ENCODE measurements at regions not wholly inside any gene's neighbourhood (a gene's known extent, or its start where the extent isn't known, plus 50 kb on each side); places are given as distances from the start of the nearest gene placed in this dataset.

DNA sequence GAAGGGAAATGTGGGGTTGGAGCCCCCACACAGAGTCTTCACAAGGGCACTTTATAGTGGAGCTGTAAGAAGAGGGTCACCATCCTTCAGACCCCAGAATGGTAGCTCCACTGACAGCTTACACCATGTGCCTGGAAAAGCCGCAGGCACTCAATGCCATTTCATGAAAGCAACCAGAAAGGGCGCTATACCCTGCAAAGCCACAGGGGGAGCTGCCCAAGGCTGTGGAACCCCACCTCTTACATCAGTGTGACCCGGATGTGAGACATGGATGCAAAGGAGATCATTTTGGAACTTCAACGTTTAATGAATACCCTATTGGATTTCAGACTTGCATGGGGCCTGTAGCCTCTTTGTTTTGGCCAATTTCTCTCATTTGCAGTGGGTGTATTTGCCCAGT lies 694.7 kb downstream of the CBLN2 start:
- peaks cover 3% of the 10 kb centered on the region in 2 donors for H3K9me3 ChIP-seq (ENCODE audit: control insufficient read depth in 2 of 2, low read length in 2 of 2)
- no peak overlapping the region for H3K27ac ChIP-seq (ENCODE audit: low read length)
- H3K27me3 ChIP-seq (ENCODE audit: control insufficient read depth in 1 of 2, insufficient read depth in 2 of 2, low read length in 2 of 2), result no peaks in the 10 kb centered on the region
- no peak overlapping the region for H3K4me3 ChIP-seq (ENCODE audit: low read length in 2 of 2)
- H3K36me3 ChIP-seq (ENCODE audit: control insufficient read depth in 2 of 2, insufficient read depth in 2 of 2, low read length in 2 of 2), result no peaks in the 10 kb centered on the region
- H3K9ac ChIP-seq (ENCODE audit: low read length in 2 of 2), result no peak overlapping the region
- H3K4me1 ChIP-seq (ENCODE audit: control insufficient read depth, insufficient read depth, low read length), result no peaks in the 10 kb centered on the region

DNA sequence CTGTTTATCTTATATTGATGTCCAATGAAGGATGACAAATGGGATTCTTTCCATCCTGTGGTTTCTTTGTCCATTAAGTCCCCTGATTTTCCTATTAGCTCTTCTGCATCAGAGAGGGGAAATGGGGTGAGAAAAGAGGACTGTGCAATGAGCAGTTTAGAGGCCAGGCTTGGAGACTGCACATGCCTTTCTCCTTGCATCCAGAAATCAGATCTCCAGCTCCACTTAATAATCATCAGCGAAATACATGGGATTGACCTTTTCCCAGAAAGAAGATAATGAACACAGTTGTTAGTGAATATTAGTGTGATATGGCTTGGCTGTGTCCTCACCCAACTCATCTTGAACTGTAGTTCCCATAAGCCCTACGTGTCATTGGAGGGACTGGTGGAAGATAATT lies 697.4 kb downstream of the CBLN2 start:
- H3K9me3 ChIP-seq (ENCODE audit: control insufficient read depth in 2 of 2, low read length in 2 of 2), result peaks cover 3% of the 10 kb centered on the region in 2 donors
- H3K9ac ChIP-seq (ENCODE audit: low read length in 2 of 2), result no peak overlapping the region
- no peaks in the 10 kb centered on the region for H3K4me1 ChIP-seq (ENCODE audit: control insufficient read depth, insufficient read depth, low read length)
- no peaks in the 10 kb centered on the region for H3K27me3 ChIP-seq (ENCODE audit: control insufficient read depth in 1 of 2, insufficient read depth in 2 of 2, low read length in 2 of 2)
- no peaks in the 10 kb centered on the region for H3K36me3 ChIP-seq (ENCODE audit: control insufficient read depth in 2 of 2, insufficient read depth in 2 of 2, low read length in 2 of 2)
- H3K4me3 ChIP-seq (ENCODE audit: low read length in 2 of 2), result no peak overlapping the region
- H3K27ac ChIP-seq (ENCODE audit: low read length), result no peak overlapping the region

- no peak overlapping the region for H3K9ac ChIP-seq (ENCODE audit: low read length in 2 of 2)
- no peaks in the 10 kb centered on the region for H3K4me1 ChIP-seq (ENCODE audit: control insufficient read depth, insufficient read depth, low read length)
- no peaks in the 10 kb centered on the region for H3K27me3 ChIP-seq (ENCODE audit: control insufficient read depth in 1 of 2, insufficient read depth in 2 of 2, low read length in 2 of 2)
- no peak overlapping the region for H3K4me3 ChIP-seq (ENCODE audit: low read length in 2 of 2)
- no peaks in the 10 kb centered on the region for H3K36me3 ChIP-seq (ENCODE audit: control insufficient read depth in 2 of 2, insufficient read depth in 2 of 2, low read length in 2 of 2)
- H3K9me3 ChIP-seq (ENCODE audit: control insufficient read depth in 2 of 2, low read length in 2 of 2), result peaks cover 3% of the 10 kb centered on the region in 2 donors
- H3K27ac ChIP-seq (ENCODE audit: low read length), result no peak overlapping the region
These were observed 699.3 kb downstream of the CBLN2 start for GRCh38 chr18:71844814-71845213.

DNA sequence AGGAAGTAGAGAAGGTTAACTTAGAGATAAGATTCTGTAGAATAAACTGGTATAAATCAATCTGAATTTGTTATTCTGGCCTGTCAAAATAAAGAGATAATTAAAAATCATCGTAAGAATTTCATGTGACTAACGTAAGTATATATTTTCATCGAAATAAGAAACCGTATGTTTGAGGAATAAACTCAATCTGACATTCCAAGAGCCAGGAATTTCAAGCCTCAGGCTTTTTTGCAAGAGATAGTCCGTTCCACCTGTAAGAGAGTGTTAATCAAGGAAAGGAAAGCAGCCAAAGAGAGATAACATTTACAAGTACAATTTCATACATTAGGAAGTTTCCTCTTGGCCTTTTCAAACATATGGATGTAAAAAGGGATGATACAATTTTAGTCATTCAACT lies 701.5 kb downstream of the CBLN2 start:
- Histone ChIP-seq H3K4me1 (ENCODE audit: control insufficient read depth, insufficient read depth, low read length) (no peaks in the 10 kb centered on the region), H3K9ac (ENCODE audit: low read length in 2 of 2) (no peak overlapping the region), H3K4me3 (ENCODE audit: low read length in 2 of 2) (no peak overlapping the region), H3K9me3 (ENCODE audit: control insufficient read depth in 2 of 2, low read length in 2 of 2) (peaks cover 3% of the 10 kb centered on the region in 2 donors), H3K36me3 (ENCODE audit: control insufficient read depth in 2 of 2, insufficient read depth in 2 of 2, low read length in 2 of 2) (no peaks in the 10 kb centered on the region), H3K27me3 (ENCODE audit: control insufficient read depth in 1 of 2, insufficient read depth in 2 of 2, low read length in 2 of 2) (no peaks in the 10 kb centered on the region), H3K27ac (ENCODE audit: low read length) (no peak overlapping the region)

DNA sequence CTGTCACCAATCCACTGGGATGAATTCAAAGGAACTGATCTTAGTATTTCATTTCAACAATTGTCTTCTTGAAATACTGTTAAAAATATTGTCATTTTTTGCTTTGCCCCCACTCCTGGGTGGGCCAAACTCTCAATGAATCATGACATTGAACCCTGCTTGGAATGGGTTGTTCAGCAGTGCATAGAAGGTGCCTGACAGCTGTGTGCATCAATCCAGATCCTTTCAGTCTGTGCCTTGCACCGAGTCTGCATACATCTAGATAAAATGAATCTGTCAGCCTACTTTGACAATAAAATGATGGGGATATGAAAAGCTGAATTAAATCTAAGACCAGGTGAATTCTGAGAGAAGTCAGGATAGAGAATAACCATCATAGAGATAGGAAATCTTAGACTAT lies 706.6 kb downstream of the CBLN2 start:
- Histone ChIP-seq H3K4me1 (ENCODE audit: control insufficient read depth, insufficient read depth, low read length) (no peaks in the 10 kb centered on the region), H3K9me3 (ENCODE audit: control insufficient read depth in 2 of 2, low read length in 2 of 2) (no peaks in the 10 kb centered on the region), H3K9ac (ENCODE audit: low read length in 2 of 2) (no peak overlapping the region), H3K4me3 (ENCODE audit: low read length in 2 of 2) (no peak overlapping the region), H3K27ac (ENCODE audit: low read length) (no peak overlapping the region), H3K36me3 (ENCODE audit: control insufficient read depth in 2 of 2, insufficient read depth in 2 of 2, low read length in 2 of 2) (no peaks in the 10 kb centered on the region), H3K27me3 (ENCODE audit: control insufficient read depth in 1 of 2, insufficient read depth in 2 of 2, low read length in 2 of 2) (no peaks in the 10 kb centered on the region)

DNA sequence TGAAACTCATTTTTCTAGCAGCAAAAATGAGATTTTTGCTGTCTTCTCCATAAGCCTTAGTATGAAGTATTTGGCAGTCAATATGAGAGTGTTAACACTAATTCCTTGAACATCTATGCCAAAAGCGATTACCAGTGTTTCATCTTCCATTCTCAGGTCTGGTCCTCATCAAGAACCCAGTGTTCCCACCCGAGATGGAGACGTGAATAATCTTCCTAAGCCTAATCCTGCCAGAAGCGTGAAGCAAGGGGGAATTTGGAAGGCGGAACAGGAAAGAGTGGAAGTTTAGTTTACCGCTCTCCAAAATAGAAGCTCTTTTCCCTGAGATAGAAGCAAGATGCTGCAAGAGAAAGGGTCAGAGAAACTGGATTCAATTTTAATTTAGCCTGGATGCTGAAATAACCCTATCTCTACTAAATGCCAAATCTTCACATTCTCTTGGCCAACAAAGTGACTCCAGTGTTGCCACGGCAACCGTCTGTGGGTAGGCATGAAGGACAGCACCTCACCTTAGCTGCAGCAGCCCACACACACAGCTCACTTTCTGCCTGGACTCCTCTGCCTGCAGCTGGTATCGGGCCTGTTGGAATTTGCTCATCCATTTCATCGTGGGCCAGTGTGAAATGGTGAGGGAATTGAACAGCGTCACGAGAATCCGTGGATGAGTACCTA lies 711.1 kb downstream of the CBLN2 start:
- H3K36me3 ChIP-seq (ENCODE audit: control insufficient read depth in 2 of 2, insufficient read depth in 2 of 2, low read length in 2 of 2), result no peaks in the 10 kb centered on the region
- no peak overlapping the region for H3K27ac ChIP-seq (ENCODE audit: low read length)
- no peaks in the 10 kb centered on the region for H3K9me3 ChIP-seq (ENCODE audit: control insufficient read depth in 2 of 2, low read length in 2 of 2)
- H3K9ac ChIP-seq (ENCODE audit: low read length in 2 of 2), result no peak overlapping the region
- no peaks in the 10 kb centered on the region for H3K4me1 ChIP-seq (ENCODE audit: control insufficient read depth, insufficient read depth, low read length)
- H3K4me3 ChIP-seq (ENCODE audit: low read length in 2 of 2), result no peak overlapping the region
- no peaks in the 10 kb centered on the region for H3K27me3 ChIP-seq (ENCODE audit: control insufficient read depth in 1 of 2, insufficient read depth in 2 of 2, low read length in 2 of 2)

DNA sequence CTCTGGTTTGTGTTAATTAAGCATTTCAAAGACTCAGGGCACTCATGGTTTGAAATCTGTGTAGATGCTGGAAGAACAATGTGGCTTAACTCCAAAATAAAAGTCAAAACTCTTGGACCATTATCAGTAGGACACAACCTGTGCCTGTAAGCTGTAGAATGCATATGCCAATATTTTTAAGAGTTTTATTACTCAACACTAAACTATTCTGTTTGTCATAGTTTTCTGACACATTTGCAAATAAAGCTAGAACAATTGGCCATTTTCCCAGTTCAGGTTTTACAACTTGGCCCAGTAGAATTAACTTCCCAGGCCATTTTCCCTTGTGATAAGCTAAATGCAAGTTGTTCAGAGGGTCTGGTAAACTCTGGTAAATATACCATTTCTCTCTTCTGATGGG lies 713.1 kb downstream of the CBLN2 start:
- Histone ChIP-seq H3K9me3 (ENCODE audit: control insufficient read depth in 2 of 2, low read length in 2 of 2) (no peaks in the 10 kb centered on the region), H3K36me3 (ENCODE audit: control insufficient read depth in 2 of 2, insufficient read depth in 2 of 2, low read length in 2 of 2) (no peaks in the 10 kb centered on the region), H3K4me3 (ENCODE audit: low read length in 2 of 2) (no peak overlapping the region), H3K27ac (ENCODE audit: low read length) (no peak overlapping the region), H3K27me3 (ENCODE audit: control insufficient read depth in 1 of 2, insufficient read depth in 2 of 2, low read length in 2 of 2) (no peaks in the 10 kb centered on the region), H3K4me1 (ENCODE audit: control insufficient read depth, insufficient read depth, low read length) (no peaks in the 10 kb centered on the region), H3K9ac (ENCODE audit: low read length in 2 of 2) (no peak overlapping the region)

GRCh38 chr18:71827301-71827700 lies 716.8 kb downstream of the CBLN2 start:
- Histone ChIP-seq H3K9me3 (ENCODE audit: control insufficient read depth in 2 of 2, low read length in 2 of 2) (no peaks in the 10 kb centered on the region), H3K9ac (ENCODE audit: low read length in 2 of 2) (no peak overlapping the region), H3K4me1 (ENCODE audit: control insufficient read depth, insufficient read depth, low read length) (no peaks in the 10 kb centered on the region), H3K27ac (ENCODE audit: low read length) (no peak overlapping the region), H3K4me3 (ENCODE audit: low read length in 2 of 2) (no peak overlapping the region), H3K27me3 (ENCODE audit: control insufficient read depth in 1 of 2, insufficient read depth in 2 of 2, low read length in 2 of 2) (no peaks in the 10 kb centered on the region), H3K36me3 (ENCODE audit: control insufficient read depth in 2 of 2, insufficient read depth in 2 of 2, low read length in 2 of 2) (no peaks in the 10 kb centered on the region)

GRCh38 chr18:71815305-71815704 lies 728.8 kb downstream of the CBLN2 start:
- Histone ChIP-seq H3K36me3 (ENCODE audit: control insufficient read depth in 2 of 2, insufficient read depth in 2 of 2, low read length in 2 of 2) (no peaks in the 10 kb centered on the region), H3K9ac (ENCODE audit: low read length in 2 of 2) (no peak overlapping the region), H3K27me3 (ENCODE audit: control insufficient read depth in 1 of 2, insufficient read depth in 2 of 2, low read length in 2 of 2) (no peaks in the 10 kb centered on the region), H3K4me3 (ENCODE audit: low read length in 2 of 2) (no peak overlapping the region), H3K9me3 (ENCODE audit: control insufficient read depth in 2 of 2, low read length in 2 of 2) (no peaks in the 10 kb centered on the region), H3K4me1 (ENCODE audit: control insufficient read depth, insufficient read depth, low read length) (no peaks in the 10 kb centered on the region), H3K27ac (ENCODE audit: low read length) (no peak overlapping the region)

DNA sequence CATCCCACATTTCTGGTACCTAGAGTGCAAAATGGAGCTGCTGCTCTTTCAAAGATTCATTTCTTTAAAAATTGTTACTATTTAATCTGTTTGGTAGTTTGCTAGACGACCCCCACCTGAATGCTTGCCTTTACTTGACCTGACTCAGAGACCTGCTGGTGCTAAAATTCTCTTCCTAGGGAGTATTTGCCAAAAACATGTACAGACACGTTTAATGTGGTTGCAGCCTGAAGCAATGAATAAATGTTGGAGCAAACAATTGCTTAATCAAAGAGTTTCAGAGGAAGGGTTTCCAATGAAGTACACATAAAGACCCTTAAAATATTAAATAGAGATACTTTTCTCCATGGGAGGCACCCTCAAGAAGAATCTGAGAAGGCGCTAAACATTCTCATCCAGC lies 734.4 kb downstream of the CBLN2 start:
- H3K9me3 ChIP-seq (ENCODE audit: control insufficient read depth in 2 of 2, low read length in 2 of 2), result peaks cover 0 to 4% of the 10 kb centered on the region in 2 donors
- H3K9ac ChIP-seq (ENCODE audit: low read length in 2 of 2), result no peak overlapping the region
- H3K36me3 ChIP-seq (ENCODE audit: control insufficient read depth in 2 of 2, insufficient read depth in 2 of 2, low read length in 2 of 2), result no peaks in the 10 kb centered on the region
- no peaks in the 10 kb centered on the region for H3K27me3 ChIP-seq (ENCODE audit: control insufficient read depth in 1 of 2, insufficient read depth in 2 of 2, low read length in 2 of 2)
- H3K27ac ChIP-seq (ENCODE audit: low read length), result no peak overlapping the region
- H3K4me1 ChIP-seq (ENCODE audit: control insufficient read depth, insufficient read depth, low read length), result no peaks in the 10 kb centered on the region
- H3K4me3 ChIP-seq (ENCODE audit: low read length in 2 of 2), result no peak overlapping the region

DNA sequence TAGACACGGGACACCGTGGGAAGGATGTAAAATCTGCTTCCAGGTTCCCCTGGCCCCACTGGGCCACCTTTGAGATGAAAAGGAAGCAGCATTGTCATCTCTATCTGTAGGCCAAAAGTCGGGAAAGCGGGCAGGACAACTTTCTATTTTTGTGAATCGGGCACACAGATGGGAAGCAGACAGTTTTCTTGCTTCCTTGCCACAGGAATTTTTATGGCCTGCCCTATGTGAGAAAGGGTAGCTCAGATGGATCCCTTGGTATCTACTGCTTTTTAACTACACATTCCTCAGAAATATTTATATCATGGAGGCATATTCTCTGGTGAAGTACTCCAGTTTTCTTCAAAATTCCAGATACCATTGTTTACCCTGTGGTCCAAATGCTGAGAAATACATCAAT lies 735.5 kb downstream of the CBLN2 start:
- Histone ChIP-seq H3K27ac (ENCODE audit: low read length) (no peak overlapping the region), H3K9ac (ENCODE audit: low read length in 2 of 2) (no peak overlapping the region), H3K4me1 (ENCODE audit: control insufficient read depth, insufficient read depth, low read length) (no peaks in the 10 kb centered on the region), H3K4me3 (ENCODE audit: low read length in 2 of 2) (no peak overlapping the region), H3K9me3 (ENCODE audit: control insufficient read depth in 2 of 2, low read length in 2 of 2) (peaks cover 0 to 4% of the 10 kb centered on the region in 2 donors), H3K36me3 (ENCODE audit: control insufficient read depth in 2 of 2, insufficient read depth in 2 of 2, low read length in 2 of 2) (no peaks in the 10 kb centered on the region), H3K27me3 (ENCODE audit: control insufficient read depth in 1 of 2, insufficient read depth in 2 of 2, low read length in 2 of 2) (no peaks in the 10 kb centered on the region)
